ENCODE measurements at regions not wholly inside any gene's neighbourhood (a gene's known extent, or its start where the extent isn't known, plus 50 kb on each side); places are given as distances from the start of the nearest gene placed in this dataset.
A peak's percentile ranks its signal among the peaks of the same experiment; 100 is the strongest.
"Not testable (repeated sequence)": the region's sequence is repeated elsewhere in the genome, so short reads cannot be mapped to it uniquely, and the experiment has no call there.

DNA sequence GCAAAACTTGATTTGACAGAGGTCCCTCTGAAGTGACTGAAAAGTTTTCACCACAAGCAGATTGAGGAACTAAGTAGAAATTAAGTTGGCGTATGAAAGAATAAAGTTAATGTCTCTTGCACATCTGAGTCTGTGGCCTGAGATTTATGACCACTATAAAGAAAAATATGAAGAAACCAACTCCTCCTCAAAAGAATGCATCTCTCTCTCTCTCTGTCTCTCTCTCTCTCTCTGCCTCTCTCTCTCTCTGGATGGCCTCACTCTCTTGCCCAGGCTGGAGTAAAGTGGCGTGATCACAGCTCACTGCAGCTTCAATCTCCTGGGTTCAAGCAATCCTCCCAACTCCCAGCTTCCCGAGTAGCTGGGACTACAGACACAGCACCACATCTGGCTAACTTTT lies 55.2 kb downstream of the RPL22L1 start:
- DNase-seq (ENCODE audit: low read depth in 2 of 2): no peak

- DNase-seq (ENCODE audit: low read depth in 2 of 2): no peak
Measured at GRCh38 chr3:170813266-170813665, 56.7 kb downstream of the RPL22L1 start.

GRCh38 chr3:170811928-170812591 lies 57.9 kb downstream of the RPL22L1 start:
- DNase-seq (ENCODE audit: low read depth in 2 of 2): peak; percentile 44 to 46

DNA sequence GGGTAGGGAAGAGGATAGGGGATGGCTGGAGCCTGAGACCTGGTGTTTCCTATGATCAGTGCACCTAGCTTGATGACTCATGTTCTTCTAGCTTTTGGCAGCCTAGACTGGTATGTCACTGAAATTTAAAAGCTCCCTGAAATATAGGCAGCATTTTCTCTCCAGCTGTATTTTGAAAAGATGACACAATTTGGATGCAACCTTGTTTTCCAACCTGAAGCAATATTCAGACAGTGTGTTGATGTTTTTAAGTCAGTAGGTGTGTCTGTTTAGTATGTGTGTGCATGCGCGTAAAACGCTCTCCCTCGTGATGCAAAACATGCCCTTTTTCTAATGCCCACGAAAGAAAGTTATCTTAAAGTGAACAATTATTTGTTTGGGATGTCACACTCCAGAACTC lies 58.5 kb downstream of the RPL22L1 start:
- no peak for DNase-seq (ENCODE audit: low read depth in 2 of 2)

DNA sequence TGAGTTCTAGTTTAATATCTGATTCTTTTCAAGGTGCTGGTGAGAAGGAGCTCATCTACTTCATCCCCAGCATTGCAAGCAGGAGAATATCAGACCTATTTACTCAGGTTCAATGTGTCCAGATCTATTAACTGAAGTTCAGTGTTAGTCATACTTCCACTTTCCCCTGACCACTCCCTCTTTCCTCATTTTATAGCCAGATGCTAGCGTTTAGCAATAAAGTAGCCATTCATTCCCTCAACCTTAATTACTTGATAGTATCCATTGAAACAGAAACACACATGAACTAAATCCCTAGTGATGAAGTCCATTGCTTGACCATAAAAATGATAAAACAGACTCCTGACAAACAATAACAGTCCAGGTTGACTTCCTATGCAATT lies 60.0 kb downstream of the RPL22L1 start:
- DNase-seq (ENCODE audit: low read depth in 2 of 2): no peak

GRCh38 chr3:170809007-170809974 lies 60.7 kb downstream of the RPL22L1 start:
- DNase-seq (ENCODE audit: low read depth in 2 of 2): no peak

DNA sequence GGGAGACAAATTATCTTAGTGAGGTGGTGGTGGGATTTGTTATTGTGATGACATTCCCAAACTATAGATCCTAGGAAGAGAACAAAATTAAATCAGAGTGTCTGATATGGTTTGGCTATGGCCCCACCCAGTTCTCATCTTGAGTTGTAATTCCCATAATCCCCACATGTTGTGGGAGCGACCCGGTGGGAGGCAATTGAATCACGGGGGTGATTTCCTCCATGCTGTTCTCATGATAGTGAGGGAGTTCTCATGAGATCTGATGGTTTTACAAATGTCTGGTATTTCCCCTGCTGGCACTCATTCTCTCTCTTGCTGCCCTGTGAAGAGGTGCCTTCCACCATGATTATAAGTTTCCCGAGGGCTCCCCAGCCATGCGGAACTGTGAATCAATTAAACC lies 62.0 kb downstream of the RPL22L1 start:
- DNase-seq (ENCODE audit: low read depth in 2 of 2): no peak

- DNase-seq (ENCODE audit: low read depth in 2 of 2): no peak
Measured at GRCh38 chr3:170806676-170807075, 63.3 kb downstream of the RPL22L1 start.

DNA sequence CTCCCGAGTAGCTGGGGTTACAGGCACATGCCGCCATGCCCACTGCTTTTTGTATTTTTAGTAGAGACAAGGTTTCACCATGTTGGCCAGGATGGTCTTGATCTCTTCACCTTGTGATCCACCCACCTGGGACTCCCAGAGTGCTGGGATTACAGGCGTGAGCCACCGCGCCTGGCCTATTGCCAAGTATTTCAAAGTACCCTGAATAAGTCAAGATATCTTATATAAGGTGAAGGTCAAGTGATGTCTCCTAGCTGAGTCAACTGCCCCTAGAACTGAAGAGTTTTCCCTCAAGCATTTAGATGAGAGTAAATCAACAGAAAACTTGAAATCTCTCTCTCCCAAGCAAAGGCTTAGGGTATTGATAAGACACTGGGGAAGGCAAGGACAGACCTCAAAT lies 63.9 kb downstream of the RPL22L1 start:
- no peak for DNase-seq (ENCODE audit: low read depth in 2 of 2)

- DNase-seq (ENCODE audit: low read depth in 2 of 2): not testable (repeated sequence)
Measured at GRCh38 chr3:170805296-170805695, 64.7 kb downstream of the RPL22L1 start.

GRCh38 chr3:170804634-170805033 lies 65.4 kb downstream of the RPL22L1 start:
- DNase-seq (ENCODE audit: low read depth in 2 of 2): not testable (repeated sequence)

DNA sequence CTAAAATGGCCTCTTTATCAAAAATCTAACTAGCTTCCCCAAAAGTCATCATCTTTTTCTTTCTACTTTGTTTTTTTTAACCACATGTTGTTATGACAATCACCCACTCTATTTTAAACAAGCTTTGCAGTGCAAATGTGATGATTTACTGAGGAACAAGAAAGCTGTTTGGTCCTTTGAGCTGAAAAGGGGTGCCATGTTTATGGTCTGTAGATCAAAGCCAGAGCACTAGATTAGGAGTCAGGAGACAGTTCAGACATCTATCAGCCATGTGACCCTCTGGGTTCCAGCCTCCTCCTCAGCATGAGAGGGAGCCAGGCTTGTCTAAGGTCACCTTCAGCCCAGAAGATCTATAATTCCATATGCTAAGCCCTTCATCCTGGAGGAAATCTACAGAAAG lies 65.9 kb downstream of the RPL22L1 start:
- DNase-seq (ENCODE audit: low read depth in 2 of 2): no peak

- DNase-seq (ENCODE audit: low read depth in 2 of 2): no peak
Measured at GRCh38 chr3:170802164-170803151, 67.5 kb downstream of the RPL22L1 start.

DNA sequence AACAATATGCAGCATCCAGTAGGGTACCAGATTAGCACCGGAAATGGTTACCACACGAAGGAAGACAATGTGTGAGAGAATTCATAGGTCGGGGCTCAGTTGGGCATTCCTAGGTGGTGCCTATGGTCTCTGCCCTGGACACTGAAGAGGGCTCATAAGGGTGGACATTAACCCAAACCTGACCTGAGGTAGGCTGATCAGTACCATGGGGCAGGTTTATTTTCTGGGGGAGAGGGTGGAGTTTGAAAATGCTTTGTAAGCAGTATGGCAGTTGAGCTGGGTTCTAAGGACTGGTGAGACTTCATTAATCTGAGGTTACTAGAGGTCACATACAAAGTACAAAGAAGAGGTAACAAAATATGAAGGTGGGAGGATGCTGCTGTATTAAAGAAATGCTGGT lies 68.4 kb downstream of the RPL22L1 start:
- no peak for DNase-seq (ENCODE audit: low read depth in 2 of 2)

DNA sequence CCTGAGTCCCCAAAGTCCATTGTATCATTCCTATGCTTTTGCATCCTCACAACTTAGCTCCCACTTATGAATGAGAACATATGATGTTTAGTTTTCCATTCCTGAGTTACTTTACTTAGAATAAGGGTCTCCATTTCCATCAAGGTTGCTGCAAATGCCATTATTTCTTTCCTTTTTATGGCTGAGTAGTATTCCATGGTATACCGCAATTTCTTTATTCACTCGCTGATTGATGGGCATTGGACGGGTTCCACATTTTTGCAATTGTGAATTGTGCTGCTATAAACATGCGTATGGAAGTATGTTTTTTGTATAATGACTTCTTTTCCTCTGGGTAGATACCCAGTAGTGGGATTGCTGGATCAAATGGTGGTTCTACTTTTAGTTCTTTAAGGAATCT lies 69.7 kb downstream of the RPL22L1 start:
- DNase-seq (ENCODE audit: low read depth in 2 of 2): not testable (repeated sequence)

DNA sequence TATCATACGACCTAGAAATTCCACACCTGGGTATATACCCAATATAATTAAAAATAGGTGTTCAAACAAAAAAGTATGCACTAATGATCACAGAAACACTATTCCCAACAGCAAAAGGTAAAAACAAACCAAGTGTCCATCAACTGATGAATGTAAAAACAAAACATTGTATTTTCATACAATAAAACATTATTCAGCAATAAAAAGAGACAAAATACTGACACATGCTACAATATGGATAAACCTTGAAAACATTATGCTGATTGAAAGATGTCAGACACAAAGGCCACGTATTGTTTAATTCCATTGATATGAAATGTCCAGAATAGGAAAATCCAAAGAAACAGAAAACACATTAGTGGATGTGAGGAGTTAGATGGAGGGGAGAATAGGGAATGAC lies 71.0 kb downstream of the RPL22L1 start:
- no peak for DNase-seq (ENCODE audit: low read depth in 2 of 2)

GRCh38 chr3:170797685-170798084 lies 72.3 kb downstream of the RPL22L1 start:
- no peak for DNase-seq (ENCODE audit: low read depth in 2 of 2)

DNA sequence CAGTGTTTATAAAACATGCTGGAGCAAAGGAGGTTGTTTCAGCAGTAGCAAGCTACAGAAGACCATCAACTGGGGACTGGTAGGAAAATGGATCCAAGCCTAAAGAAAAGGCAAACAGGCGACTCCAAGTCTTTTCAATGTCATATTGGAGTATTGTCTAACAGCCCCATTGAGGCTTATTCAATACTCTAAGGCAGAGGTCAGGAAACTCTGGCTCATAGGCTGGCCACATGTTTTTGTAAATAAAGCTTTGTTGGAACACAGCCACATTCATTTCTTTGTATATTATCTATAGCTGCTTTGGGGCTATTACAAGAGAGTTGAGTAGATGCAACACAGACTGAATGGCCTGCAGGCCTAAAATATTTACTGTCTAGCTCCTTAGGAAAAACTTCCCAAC lies 77.5 kb downstream of the RPL22L1 start:
- DNase-seq (ENCODE audit: low read depth in 2 of 2): no peak

DNA sequence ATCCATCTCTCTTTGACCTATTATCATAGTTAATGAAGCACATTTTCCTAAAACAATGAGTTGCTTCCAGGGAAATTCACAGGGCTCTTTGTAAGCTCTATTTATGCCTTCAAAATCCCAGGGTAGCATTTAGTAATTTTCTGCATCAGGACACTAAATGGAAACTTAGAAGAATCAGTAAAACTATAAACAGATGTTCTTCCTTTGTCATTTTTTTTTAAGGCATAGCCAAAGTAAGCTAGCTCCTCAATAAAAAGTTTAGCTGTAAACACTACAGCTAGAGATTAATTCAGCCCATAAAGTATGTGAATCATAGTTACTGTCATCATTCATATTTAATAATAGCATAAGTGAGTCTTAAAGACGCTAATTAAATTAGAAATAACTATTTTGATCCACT lies 79.3 kb downstream of the RPL22L1 start:
- DNase-seq (ENCODE audit: low read depth in 2 of 2): no peak

- no peak for DNase-seq (ENCODE audit: low read depth in 2 of 2)
Measured at GRCh38 chr3:170787464-170787863, 82.5 kb downstream of the RPL22L1 start.

DNA sequence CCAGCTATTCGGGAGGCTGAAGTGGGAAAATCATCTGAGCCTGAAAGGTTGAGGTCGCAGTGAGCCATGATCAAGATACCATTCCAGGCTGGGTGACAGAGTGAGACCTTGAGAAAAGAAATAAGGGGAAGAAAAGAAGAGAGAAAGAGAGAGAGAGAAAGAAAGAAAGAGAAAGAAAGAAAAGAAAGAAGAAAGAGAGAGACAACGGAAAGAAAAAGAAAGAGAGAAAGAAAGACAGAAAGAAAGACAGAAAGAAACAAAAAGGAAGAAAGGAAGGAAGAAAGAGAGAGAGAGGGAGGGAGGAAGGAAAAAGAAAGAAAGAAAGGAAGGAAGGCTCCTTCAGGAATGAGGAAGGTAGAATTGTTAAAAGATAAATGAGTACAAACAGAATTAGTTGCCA lies 84.5 kb downstream of the RPL22L1 start:
- DNase-seq (ENCODE audit: low read depth in 2 of 2): no peak

- no peak for DNase-seq (ENCODE audit: low read depth in 2 of 2)
Measured at GRCh38 chr3:170784406-170784805, 85.6 kb downstream of the RPL22L1 start.

Data from stimulated activated CD4-positive, alpha-beta T cell treated with anti-CD3 and anti-CD28 coated beads, Interleukin-4, amount 100 ng/mL, for 48 hours (primary cell).